ENCODE measurements at regions not wholly inside any gene's neighbourhood (a gene's known extent, or its start where the extent isn't known, plus 50 kb on each side); places are given as distances from the start of the nearest gene placed in this dataset.

- TF ChIP-seq CTCF (IDR thresholded peaks at IDR 0.05; ENCODE audit: low read depth, low read length): no peak
- DNase-seq (ENCODE audit: low read depth in 1 of 2, low spot score in 1 of 2): no peak
- H3K27me3 ChIP-seq: no peaks in the 10 kb centered on the region
- H3K36me3 ChIP-seq: no peaks in the 10 kb centered on the region
- no peak overlapping the region for H3K4me3 ChIP-seq
- no peaks in the 10 kb centered on the region for H3K4me1 ChIP-seq (ENCODE audit: low read depth)
- no peaks in the 10 kb centered on the region for H3K9me3 ChIP-seq (ENCODE audit: low read depth)
- no peak overlapping the region for H3K27ac ChIP-seq
Observed at GRCh38 chr2:105674859-105675541, 69.7 kb upstream of the NCK2 start.

DNA sequence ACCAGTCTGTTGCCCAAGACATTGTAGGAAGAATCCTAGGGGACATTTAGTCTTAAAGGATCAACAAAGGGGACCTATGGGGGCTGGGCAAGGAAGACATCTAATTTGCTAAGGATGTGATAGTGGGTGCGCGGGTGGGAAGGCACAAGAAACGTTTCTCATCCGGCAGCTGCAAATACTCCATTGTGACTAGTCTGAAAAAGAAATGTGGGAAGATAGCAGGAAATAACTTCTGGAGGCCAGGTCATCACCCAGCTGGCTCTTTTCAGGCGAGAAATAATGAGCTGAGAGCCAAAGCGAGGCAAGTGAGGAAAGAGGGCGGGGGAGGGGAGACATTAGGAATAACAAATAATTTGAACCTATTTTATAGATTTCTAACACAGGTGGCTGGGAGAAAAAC, 70.3 kb upstream of the NCK2 start:
- peak in 1 of 2 donors; percentile 86 for DNase-seq (ENCODE audit: low read depth in 1 of 2, low spot score in 1 of 2)
- Histone ChIP-seq H3K9me3 (ENCODE audit: low read depth) (no peaks in the 10 kb centered on the region), H3K4me3 (no peak overlapping the region), H3K4me1 (ENCODE audit: low read depth) (no peaks in the 10 kb centered on the region), H3K27me3 (no peaks in the 10 kb centered on the region), H3K36me3 (no peaks in the 10 kb centered on the region), H3K27ac (no peak overlapping the region)
- no peak for TF ChIP-seq CTCF (IDR thresholded peaks at IDR 0.05; ENCODE audit: low read depth, low read length)

DNA sequence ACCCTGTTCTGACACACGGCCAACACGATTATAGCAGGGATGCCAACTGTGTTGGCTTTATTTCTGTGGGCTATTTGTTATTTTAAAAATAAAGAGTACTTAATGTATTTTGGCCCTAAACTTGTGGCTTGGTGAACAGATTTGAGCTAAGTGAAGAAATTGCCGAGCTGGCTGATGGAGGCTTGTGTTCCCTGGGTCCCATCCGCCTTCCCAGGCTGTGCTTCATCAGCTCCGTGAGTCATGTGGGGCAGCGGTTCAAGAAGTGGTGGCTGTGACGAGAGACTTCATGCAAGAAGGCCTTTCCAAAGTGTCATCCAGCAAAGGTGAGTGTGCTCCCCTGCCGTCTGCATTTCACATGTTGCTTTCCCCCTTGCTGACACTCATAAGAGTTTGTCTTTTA, 73.6 kb upstream of the NCK2 start:
- no peak overlapping the region for H3K27ac ChIP-seq
- TF ChIP-seq CTCF (IDR thresholded peaks at IDR 0.05; ENCODE audit: low read depth, low read length): no peak
- peak in 1 of 2 donors; percentile 66 for DNase-seq (ENCODE audit: low read depth in 1 of 2, low spot score in 1 of 2)
- H3K27me3 ChIP-seq: no peaks in the 10 kb centered on the region
- H3K4me3 ChIP-seq: no peak overlapping the region
- no peaks in the 10 kb centered on the region for H3K4me1 ChIP-seq (ENCODE audit: low read depth)
- H3K9me3 ChIP-seq (ENCODE audit: low read depth): no peaks in the 10 kb centered on the region
- H3K36me3 ChIP-seq: no peaks in the 10 kb centered on the region

- no peaks in the 10 kb centered on the region for H3K27me3 ChIP-seq
- no peak for TF ChIP-seq CTCF (IDR thresholded peaks at IDR 0.05; ENCODE audit: low read depth, low read length)
- H3K27ac ChIP-seq: no peak overlapping the region
- no peaks in the 10 kb centered on the region for H3K4me1 ChIP-seq (ENCODE audit: low read depth)
- no peaks in the 10 kb centered on the region for H3K9me3 ChIP-seq (ENCODE audit: low read depth)
- no peak for DNase-seq (ENCODE audit: low read depth in 1 of 2, low spot score in 1 of 2)
- H3K36me3 ChIP-seq: no peaks in the 10 kb centered on the region
- no peak overlapping the region for H3K4me3 ChIP-seq
Observed at GRCh38 chr2:105669384-105669891, 75.3 kb upstream of the NCK2 start.

DNA sequence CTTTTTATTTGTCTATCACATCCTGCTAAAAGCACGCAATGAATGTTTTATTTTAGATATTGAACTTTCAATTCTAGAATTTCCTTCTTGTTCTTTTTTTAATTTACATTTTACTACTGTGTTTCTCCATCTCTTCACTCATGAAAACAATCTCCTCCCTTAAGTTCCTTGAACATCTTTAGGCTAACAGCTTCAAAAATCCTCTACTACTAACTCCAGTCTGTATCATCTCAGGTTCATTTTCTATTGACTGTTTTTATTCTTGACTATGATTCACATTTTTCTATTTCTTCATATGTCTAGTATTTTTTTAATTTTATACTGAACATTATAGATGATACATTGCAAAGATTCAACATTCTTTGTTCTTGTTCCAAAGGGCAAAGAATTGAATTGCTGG, 79.2 kb upstream of the NCK2 start:
- no peak for TF ChIP-seq CTCF (IDR thresholded peaks at IDR 0.05; ENCODE audit: low read depth, low read length)
- no peaks in the 10 kb centered on the region for H3K27me3 ChIP-seq
- no peaks in the 10 kb centered on the region for H3K9me3 ChIP-seq (ENCODE audit: low read depth)
- H3K4me3 ChIP-seq: no peak overlapping the region
- H3K27ac ChIP-seq: no peak overlapping the region
- H3K4me1 ChIP-seq (ENCODE audit: low read depth): no peaks in the 10 kb centered on the region
- no peak for DNase-seq (ENCODE audit: low read depth in 1 of 2, low spot score in 1 of 2)
- H3K36me3 ChIP-seq: no peaks in the 10 kb centered on the region

All from cardiac muscle cell (in vitro differentiated cells and primary cell).